IPS-NIHi11 (cell line): ENCODE measurements at regions not wholly inside any gene's neighbourhood (a gene's known extent, or its start where the extent isn't known, plus 50 kb on each side); places are given as distances from the start of the nearest gene placed in this dataset.

Experiments
- DNase-seq: peaks from one replicate; pipeline ENCODE4 v3.0.0; 2012; ENCODE audit warnings: mixed read lengths, low spot score

DNA sequence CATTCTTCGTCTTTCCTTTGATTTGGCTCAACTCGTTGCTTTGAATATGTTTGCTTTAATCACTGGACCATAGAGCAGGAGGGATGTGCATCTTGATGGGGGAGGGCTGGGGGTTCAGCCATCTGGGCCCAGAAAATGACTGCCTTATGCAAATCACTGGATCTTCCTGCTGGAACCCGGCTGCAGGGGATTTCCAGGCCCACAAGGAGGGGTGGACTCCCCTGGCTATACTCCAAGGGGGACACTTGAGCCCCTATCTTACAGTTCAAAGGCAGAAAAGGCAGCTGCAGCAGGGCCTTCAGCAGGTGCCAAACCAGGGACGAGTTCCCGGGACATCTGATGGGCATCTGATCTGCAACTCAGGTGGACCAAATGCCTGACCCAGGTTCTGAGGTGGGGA, 122.5 kb downstream of the DICER1 start:
- DNase-seq: no peak

DNA sequence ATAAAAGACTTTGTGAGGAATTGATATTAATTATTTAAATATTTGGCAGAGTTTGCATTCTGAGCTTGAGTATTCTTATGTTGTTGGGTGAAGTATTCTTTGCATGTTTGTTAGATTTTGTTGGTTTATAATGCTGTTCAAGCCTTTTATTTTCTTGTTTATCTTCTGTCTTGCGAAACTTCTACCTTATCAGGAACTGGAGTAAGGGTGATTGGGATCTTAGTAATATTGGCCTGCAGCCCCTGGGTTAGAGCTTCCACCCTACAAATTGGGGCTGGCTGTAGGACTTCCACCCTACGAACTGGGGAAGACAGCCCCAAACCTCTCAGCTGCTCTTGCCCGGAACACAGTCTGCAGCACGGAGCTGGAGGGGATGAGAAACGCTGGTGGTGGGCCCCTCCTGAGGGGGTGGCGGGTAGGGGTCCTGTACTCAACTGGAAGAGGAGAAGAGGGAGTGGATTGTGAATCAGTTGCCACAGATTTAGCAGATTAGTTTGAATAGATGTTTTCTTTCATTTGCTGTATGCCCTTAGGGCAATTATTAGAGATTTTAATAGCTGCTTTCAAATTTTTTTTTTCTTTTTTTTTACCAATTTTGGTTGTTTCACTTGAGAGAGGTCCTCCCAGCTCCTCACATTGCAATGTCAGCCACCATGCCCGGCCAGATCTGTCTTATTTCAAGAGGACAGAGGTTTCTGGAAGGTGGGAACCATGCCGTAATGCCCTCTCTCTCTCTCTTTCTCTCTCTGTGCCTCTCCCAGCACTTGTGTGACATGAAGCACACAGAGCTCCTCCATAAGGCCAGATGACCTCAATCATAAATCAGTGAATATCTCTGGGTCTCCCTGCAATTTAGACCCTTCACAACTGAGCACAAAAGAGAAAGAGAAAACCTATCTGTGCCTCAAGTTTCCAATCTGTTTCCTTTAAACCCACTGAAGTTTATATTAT, 123.4 kb downstream of the DICER1 start:
- DNase-seq: no peak

DNA sequence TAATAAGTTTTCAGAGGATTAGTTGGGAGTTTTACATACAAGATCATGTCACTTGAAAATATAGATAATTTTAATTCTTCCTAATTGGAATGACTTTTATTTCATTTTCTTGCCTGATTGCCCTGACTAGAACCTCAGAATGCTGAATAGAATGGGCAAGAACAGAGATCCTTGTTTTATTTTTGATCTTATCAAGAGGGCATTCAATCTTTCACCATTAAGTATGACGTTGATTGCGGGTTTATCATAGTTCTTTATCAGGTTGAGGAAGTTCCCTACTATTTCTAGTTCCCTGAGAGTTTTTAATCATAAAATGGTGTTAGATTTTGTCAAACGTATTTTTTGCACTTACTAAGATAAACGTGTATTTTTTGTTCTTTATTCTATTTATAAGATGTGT, 124.3 kb downstream of the DICER1 start:
- no peak for DNase-seq

DNA sequence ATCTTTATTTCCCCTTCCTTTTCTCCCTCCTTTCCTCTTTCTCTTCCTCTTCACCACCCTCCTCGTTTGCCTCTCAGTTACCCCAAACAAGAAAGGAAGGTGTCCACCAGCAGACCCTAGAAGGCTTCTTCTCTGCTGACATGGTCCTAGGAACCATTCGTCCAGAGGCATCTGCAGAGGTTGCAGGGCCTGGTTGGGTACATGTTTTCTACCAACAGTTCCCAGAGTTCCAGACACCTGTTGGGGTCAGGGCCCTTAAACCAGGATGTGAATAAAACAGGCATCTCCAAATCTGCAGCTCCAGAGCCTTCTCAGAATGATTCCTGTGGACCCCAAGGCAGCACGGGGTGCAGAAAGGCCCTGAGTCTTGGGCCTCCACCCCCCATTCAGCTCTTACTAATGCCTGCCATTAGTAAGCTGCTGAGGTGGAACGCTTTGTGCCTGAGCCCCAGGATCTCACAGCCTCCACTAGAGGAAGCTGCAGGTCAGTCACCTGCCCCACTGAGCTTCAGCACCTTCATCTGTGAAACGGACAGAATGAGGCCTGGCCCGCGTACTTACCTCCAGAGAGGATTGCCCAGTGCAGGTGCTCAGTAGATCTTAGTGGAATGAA, 130.4 kb downstream of the DICER1 start:
- no peak for DNase-seq

DNA sequence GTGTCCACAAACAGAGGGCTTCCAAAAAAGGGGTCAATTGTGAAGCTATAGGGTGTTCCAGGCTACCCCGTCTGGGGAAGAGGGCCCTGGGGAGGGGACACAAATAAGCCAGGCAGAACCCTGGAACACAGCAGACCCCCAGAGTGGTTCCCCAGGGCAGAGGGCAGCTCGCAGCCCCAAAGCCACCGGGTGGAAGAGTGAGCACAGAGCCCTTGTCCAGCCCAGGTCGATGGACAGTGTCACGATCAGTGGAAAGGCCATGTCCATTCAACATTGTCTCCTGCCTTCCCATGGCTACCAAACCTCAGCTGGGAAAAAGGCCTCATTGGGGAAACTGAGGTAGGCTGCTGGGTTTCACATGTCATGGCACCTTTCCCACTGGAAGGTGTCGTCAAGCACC, 131.4 kb downstream of the DICER1 start:
- DNase-seq: no peak

DNA sequence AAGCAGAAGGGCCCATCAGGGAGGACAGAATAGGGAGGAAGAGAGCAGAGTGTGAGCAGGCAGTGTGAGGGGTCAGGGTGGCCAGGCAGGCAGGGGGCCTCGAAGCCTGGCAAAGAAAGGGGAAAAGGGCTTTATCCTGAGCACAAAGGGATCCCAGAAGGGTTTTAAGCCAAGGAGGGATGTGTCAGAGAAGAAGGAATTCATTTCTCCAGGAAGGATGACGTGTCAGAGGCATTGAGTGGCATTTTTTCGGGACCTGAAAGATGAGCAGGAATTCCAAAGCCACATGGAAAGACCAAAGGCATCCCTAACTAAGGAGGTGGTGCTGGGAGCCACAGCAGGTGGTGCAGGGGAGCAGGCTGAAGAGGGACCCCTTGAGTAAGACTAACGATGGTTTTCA, 132.1 kb downstream of the DICER1 start:
- DNase-seq: no peak

DNA sequence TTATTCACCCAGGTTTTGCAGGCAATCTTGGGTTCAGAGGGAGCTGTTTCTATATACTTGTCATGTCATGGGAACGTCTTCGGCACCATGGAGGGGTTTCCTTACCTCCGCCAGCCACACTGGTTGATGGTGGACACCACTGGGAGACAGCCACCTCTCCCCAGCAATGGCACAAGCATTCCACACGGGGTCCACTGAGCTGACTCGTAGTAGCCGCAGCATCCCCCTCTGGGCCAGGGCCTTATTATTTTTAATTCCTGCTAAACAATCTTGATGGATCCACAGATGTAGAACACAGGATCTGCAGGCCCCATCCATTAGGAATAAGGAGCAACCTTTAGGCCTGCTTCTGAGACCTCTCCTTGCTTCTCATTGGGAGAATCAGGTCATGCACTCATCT, 132.9 kb downstream of the DICER1 start:
- no peak for DNase-seq

DNA sequence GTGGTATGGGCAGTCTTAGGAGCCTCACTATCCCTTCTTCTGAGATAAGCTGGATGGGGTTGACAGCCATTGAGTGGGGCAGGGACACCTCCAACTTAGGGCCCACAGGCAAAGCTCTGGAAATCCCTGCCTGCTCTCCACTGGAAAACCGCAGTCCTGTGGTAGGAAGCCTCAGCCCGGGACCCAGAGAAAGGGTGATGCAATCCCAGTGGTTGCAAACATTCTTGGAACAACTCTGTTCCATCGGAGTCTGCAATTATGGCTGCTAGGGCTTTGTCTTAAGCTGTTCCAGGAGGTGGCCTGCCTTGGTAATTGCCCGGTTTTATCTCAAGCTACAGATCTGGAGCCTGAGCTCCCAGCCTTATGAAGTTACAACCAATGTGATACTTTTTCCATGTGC, 133.4 kb downstream of the DICER1 start:
- no peak for DNase-seq

DNA sequence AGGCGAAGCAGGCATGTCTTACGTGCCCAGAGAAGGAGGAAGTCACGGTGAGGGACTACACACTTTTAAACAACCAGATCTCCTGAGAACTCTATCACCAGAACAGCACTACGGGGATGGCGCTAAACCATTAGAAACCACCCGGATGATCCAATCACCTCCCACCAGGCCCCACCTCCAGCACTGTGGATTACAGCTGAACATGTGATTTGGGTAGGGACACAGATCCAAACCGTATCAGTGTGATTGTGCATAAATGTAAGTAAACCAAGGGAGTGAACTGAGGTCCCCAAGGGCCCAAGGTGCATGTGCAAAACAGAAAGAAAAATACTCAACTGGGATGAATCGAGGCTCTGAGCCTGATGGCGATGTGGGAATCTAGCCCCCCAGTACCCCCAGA, 134.2 kb downstream of the DICER1 start:
- no peak for DNase-seq

DNA sequence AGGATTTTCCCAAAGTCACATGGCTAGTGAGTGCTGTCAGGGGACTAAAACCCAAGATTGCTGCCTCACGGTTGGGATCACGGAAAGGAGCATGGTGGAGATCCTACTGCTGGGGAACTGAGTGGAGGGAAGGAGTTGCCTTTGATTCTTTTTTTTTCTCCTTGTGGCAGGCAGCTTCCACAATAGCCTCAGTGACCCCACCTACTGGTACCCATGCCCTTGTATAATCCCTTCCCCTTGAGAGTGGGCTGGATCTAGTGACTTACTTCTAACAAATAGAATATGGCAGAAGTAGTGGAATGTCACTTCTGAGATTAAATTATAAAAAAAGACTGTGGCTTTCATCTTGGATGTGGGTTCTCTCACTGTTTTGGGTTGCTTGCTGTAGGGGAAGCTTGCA, 135.7 kb downstream of the DICER1 start:
- DNase-seq: no peak

DNA sequence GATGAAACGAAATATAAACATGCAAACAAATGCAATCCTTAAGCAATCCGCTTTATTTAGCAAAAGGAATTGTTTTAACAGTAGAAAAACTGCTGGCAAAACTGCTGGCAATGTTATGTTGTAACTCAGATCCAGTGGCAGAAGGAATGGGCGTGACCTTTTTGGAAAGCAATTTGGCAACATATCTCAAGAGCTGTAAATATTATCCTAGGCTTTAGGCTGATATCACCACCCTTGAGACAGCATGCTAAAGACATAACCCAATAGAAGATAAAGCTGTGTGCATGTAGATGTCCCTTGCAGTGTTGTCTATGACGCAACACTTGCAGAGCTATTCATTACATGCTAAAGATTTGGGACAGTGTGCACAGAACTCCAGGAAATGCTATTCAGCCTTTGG, 138.5 kb downstream of the DICER1 start:
- no peak for DNase-seq

DNA sequence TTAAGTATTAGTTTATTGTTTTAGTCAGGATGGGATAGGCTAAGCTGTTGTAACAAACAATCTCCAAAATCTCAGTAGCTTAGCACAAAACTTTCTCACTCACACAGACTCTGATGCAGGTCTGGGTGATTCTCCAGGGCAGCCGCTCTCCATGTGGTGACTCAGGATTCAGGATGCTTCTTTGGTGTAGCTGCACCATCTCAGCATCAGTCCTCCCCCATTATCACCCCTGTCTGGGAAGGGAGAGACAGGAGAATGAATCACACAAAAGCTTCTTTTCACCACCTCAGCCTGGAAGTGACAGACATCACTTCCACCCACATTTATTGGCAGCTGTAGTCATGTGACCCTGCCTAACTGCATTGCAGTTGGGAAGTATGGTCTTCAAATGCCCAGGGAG, 142.3 kb downstream of the DICER1 start:
- no peak for DNase-seq

DNA sequence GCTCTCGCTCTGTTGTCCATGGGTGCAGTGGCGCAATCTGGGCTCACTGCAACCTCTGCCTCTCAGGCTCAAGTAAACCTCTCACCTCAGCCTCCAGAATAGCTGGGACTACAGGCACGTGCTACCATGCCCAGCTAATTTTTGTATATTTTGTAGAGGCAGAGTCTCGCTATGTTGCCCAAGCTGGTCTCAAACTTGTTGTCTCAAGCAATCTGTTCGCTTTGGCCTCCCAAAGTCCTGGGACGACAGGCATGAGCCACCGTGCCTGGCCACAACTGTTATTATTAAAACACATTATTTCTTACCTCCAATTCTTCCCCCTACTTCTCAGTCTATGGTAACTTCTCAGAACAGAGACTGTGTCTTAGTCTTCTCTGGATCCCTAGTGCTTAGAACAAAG, 143.3 kb downstream of the DICER1 start:
- no peak for DNase-seq

DNA sequence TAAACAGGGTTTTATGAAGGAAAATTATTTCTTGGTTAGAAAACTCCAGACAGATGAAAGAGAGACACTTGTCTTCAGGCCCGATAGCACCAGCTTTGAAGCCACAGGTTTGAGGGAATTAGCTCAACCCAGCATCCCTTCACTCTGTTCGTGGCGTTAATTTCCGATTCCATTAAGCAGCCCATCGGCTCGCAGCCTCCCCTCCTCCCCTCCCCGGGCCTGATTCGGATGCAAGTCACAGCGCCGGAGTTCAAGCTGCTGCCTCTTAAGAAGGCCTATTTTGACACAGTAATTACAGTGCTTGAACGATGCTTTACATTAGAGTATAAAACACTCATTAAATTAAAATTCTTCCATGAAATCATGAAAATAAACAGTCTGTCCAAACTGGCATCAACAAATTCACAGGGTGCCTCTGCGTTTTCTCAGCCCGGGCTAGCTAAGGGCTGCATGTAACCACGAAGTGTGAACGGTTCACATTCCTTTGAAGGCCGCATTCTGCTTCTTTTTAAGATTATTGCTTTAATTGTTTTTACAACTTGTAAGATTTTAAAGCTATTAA, 145.8 kb downstream of the DICER1 start:
- DNase-seq: no peak

DNA sequence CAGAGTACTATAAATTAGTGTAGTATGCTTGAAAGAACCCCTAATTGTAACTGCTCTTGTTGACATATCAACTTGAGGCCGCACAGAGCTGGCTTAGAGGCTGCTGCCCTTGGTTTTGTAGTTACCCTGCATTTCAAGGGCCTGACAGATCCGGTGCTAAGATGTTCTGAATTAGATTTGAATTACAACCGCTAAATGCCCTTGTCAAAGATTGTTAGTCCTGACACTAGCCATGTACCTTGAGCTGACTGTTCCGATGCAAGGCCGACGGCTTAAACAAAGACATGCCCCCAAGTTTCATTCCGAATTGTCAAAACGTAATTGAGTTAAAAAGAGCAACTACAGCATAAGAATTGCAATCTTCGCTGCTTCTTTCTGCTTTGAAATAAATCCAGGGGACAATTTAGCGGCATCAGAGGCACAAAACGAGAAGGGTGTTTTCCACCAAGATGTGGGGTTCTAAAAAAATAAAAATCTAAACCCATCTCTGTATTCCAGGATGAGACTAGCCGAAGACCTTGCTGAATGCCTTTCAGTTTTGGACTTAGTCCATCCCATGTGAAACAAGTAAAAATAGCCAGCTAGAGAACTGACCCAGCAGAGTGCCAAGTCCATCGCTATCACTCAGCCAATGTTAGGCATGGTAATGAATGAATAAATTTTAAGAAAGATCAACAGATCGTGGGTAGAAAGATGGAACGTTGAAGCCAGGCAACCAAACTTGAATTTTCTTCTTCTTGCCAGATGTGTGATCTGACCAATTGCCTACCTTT, 148.7 kb downstream of the DICER1 start:
- no peak for DNase-seq

DNA sequence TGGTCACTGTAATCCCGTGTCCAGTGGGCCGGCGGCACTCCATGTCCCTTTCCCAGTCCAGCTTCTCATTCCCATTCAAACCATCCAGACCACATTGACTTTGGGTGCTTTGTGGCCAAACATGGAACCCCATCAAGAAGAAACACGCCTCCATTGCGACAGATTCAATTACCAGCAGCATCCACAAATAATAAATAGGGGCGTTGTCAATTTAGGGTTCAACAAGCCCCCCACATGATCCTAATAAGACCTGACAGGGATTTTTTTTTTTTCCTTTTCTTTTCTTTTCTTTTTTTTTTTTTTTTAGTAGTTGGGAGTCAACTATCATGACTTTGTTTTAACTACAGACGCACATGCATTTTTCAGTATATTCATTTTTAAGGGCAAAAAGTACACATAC, 149.4 kb downstream of the DICER1 start:
- no peak for DNase-seq

DNA sequence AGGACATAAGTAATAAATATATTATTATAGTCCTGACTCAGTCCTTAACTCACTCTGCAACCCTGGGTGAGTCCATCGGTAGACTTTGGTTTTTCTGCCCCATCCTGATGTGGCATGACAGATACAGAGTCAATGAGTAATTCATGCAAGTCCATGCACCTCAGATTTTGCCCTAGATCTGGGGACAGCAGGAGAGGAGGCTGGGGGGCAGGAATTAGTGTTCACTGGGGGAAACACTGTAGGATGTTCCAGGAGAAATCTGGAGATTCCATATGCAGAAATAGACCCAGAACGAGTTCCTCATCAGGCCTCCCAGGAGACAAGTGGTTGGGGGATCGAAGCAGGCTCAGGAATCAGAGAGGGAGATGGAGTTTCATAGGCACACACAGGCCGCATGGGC, 150.8 kb downstream of the DICER1 start:
- DNase-seq: no peak

DNA sequence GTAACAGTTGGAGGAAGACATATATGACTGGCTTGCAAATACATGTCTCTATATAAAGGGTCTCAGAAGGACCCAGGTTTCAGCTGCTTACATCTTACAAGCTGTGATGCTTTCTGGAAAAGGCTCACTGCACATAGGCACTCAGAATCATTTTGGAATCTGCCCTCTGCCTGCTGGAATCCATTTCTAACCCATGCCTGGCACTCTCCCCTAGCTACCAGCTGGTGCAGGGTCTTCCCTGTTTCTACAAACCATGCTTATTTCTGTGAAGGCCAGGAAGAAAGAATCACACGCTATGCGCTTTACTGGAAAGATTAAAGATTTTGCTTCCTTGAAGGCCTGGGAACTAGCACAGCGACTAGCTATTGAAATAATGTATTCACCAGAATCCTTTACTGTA, 151.3 kb downstream of the DICER1 start:
- DNase-seq: no peak

DNA sequence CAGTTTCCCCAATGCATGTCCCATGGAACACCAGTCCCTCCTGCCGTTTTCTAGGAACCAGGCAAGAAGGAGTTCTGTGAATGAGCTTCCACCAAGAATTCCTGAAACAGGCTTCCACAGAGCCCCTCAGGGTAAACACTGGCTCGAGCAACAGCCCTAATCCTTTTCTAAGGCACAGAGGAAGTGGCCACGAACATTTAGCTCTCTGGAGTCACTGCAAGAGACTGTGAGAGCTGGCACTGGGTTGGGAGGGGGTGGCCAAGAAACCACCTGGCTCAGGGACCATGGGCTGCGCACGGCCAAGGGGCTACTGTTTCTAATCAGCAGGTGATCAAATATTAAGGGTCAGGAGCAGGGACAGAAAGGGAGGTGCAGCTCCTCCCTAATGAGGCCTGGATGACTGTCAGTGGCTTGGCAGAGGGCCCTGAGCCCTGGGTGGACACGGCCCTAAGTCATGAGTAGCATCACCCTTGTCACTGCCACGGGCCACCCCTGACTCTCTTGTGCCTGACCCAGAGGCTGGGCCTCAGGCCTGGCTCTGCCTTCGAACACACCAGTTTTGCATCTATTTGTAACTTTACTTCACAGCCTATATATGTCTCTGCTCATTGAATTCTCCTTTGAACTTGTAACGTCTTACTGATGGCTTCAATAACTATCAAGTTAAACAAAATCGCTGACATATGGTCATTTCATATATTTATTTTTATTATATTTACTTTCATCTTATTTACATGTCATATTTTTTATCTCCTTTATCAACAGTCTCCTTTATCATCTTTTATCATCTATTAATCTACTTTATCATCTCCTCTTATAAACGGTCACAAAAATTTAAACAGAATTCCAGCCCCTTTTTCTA, 154.0 kb downstream of the DICER1 start:
- DNase-seq: no peak

DNA sequence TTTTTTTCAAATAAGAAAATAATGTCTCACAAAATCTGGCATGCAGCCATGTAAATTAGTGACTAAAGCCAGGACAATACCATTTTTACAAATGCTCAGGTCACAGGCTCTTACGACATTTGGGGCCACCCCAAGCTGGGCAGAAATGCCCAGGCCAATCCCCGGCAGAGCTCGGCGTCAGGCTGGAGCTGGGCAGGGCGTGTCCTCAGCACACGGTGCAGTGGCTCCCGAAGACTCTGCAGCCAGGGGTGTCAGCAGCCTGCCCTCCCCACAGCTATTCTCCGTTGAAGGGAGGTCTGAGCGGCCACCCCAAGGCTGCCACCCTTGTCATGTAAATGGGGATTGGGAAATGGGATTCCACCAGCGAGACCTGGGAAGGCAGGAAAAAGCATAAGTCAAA, 158.6 kb downstream of the DICER1 start:
- DNase-seq: peak; percentile 72

DNA sequence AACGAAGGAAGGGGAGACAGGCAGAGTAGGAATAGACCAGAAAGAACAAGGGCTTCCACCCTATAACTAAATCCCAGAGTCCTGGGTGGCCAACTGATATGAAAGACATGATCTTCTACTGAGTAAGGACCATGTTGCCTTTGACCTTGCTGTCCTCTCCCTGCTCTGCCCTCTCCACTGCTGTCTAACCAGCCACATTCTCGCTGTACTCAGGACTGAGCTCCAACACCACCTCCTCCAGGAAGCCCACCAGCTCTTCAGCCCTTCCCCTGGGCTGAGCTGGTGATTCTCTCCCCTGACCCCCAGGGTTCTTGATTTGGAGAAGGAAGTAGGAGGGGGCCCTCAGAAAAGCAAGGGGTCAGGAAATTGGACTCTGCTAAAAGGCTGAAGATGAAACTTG, 159.2 kb downstream of the DICER1 start:
- DNase-seq: no peak

DNA sequence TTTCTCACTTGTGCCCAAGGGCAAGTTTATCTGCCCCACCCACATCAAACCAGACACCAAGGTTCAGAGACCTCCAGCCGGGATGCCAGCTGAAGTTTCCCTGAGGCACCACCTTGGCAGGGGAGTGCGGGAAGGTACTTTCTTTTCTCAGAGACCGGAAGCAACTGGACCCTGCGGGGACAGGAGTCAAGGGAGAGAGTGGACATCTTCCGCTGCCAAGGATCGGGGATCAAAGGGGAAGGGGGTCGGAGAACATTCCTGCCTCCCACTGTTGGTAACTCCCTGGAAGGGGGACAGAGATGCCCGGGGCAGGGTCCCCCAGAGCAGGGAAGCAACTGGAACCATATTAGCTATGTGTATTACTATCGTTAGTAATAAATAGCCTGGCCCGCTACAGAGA, 161.8 kb downstream of the DICER1 start:
- DNase-seq: no peak
